CD4-positive, alpha-beta T cell treated with Interleukin-6 at 100 ng/mL for 8 hours (primary cell): ENCODE measurements at regions not wholly inside any gene's neighbourhood (a gene's known extent, or its start where the extent isn't known, plus 50 kb on each side); places are given as distances from the start of the nearest gene placed in this dataset.
"Not testable (repeated sequence)": the region's sequence is repeated elsewhere in the genome, so short reads cannot be mapped to it uniquely, and the experiment has no call there.

Source experiments
- DNase-seq: peaks from one replicate; pipeline ENCODE4 v3.0.0-alpha.2; 2020; ENCODE audit warnings: mixed read lengths, low spot score

DNA sequence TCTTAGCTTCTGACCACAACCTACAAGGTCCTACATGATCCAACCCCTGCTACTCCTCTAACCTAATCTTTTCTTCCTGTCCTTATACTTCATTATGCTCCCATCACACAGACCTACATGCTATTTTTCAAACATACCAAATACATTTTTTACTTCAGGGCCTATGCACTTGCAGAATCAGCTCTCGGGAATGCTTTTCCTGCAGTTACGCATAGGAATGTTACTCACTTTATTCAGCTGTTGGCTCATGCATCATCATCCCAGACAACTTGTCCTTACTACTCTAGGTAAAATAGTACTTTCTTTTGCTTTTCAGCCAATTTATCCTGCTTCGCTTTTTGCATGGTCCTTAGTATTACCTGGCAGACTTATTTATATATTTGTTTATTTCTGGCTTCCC is 105.6 kb downstream of the OXSM start:
- no peak for DNase-seq

DNA sequence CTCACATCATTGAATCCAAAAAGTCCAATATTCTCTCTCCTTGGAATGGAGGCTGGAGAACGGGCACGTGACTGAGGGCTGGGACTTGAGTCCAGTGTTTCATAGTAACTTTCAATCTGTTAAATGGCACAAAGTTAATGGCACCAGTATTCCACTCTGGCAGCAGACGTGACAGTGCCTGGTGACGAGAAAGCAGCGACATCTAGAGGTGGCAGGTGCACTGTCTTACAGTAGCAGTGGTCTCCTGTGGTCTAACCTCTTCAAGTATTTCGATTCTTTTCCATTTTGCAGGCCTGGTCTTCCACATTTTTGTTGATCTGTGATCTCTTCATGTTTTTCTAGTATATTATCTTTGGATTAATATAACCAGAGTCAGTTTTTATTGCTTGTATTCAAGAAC is 107.1 kb downstream of the OXSM start:
- no peak for DNase-seq

DNA sequence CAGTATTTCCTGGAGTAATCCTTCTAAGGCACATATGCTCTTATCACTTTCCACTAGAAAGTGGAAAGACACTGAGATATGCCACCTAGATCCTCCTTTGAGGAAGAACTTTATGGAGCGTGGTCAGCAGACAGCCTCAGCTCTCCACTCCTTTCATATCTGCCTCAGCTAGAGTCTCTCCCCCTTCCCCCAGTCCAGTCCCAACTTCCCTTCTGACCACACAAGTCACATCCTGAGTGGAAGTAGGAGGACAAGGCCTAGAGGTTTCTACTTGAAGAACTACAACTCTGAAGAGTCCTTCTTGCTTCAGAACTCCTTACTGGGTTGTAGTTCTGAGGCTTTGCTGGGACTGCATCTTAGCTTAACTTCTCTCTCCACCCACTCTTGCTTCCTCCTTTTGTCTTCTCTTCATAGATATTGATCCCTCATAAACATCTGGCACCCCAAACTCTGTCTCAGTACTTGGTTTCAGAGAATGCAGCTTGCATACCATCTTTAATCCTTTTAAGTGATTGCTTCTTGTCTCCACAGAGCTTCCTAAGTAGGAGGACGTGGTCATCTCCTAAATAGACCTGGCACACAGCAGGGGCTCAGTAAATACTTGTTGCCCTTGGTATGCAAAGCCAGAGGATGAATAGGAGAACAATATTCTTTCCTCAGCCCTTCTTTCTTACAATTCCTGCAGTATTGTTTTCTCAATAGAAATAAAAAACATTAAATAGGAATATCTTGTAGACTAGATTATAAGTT is 109.6 kb downstream of the OXSM start:
- no peak for DNase-seq

DNA sequence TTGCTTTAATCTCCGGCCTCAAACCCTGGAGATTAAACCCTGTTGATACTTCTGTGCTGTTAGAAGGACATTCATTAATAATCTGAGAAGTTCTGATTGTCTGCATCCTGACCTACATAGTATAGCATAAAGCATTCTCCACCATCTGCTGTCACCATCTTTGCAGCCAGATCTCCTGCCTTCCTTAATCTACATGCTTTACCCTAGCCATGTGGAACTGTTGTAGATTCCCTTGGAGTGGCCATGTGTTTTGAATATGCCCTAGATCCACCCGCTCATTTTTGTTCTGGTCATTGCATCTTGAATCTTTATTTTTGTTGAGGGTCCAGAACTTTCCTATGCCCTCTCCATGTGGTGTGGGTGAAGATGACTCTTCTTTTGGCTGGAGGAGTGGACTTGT is 110.3 kb downstream of the OXSM start:
- no peak for DNase-seq

DNA sequence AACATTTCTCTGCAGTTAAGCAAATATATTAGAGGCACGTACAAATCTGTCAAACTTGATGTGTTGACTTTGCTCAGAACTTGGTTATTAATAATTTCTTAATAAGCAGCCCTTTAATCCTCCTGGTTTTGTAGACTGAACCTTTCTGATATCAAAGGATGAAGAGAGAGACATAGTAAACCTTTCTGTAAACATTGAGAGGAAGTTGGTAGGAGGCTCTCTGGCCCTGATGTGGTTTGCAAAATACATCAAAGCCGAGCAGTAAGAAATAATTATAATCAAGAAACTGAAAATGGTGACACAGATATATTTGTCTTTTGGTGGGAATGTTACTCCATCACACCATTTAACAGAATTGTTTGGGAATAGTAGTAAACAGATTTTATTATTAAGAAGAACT is 111.9 kb downstream of the OXSM start:
- peak; percentile 23 for DNase-seq

DNA sequence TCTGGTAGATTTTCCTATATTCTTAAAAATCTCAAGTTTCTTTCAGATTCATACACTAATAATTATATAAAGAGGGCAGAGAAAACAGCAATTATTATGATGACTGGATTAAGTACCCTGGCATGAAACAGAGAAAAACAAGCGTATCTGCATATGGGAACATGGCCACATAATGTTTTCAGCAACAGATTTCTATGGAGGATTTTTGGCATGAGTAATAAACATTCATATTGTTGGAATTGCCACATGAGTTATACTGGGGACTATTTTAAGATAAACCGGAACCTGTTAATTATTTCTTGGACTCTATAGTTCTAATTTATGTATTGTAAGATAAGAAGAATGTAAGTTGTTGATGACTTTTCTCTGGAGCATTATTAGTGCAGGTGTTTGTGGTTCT is 112.7 kb downstream of the OXSM start:
- no peak for DNase-seq

DNA sequence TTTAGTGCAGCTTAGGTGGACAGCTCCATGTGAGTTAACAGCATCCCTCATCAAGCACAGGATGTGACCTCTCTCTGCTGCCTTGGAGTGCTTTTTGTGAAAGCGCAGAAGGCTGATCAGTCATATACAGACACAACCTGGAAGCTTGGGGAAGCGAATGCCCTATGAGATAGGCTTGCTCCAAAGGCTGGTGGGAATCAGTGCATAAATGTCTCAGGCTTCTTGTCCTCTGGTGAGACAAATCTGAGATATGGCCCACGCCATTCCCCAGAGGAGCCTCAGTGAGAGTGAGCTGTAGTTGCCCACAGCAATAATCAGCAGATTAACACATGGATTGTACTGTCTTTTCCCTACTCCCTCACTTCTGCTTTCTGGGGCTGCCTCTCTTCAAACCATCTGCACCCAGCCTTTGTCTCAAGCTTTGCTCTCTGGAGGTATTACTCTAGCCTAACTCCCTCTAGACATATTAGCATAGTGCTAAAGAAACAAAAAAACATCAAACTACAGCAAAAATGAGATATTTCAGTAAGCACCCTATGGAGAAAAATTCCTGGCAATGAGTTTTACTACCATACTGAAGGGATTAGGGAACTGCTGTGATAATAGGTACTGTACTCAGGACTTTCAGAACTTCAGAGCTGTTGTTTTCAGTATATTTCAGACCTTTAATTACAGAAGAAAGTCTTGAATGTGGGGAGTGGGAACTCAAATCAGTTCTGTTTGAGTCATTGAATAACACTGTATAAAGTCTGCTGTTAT is 113.7 kb downstream of the OXSM start:
- no peak for DNase-seq

DNA sequence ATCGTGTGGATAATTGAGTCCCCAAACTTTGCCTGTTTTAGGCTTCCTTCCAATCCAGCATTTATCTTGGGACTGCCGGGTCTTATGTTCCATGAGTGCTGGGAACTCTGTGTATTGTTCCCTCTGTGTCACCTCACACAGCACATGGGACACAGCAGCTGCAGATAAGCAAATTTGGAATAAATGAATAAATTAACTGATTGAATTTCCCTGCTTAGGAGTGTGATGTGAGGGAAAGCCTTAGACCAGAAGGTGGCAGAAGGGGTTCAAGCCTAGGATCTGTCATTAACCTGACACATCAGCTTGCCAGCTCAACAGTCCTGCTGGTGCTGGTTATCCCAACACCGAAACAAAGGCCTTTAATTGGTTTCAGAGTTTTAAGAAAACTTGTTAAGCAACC is 114.3 kb downstream of the OXSM start:
- no peak for DNase-seq

DNA sequence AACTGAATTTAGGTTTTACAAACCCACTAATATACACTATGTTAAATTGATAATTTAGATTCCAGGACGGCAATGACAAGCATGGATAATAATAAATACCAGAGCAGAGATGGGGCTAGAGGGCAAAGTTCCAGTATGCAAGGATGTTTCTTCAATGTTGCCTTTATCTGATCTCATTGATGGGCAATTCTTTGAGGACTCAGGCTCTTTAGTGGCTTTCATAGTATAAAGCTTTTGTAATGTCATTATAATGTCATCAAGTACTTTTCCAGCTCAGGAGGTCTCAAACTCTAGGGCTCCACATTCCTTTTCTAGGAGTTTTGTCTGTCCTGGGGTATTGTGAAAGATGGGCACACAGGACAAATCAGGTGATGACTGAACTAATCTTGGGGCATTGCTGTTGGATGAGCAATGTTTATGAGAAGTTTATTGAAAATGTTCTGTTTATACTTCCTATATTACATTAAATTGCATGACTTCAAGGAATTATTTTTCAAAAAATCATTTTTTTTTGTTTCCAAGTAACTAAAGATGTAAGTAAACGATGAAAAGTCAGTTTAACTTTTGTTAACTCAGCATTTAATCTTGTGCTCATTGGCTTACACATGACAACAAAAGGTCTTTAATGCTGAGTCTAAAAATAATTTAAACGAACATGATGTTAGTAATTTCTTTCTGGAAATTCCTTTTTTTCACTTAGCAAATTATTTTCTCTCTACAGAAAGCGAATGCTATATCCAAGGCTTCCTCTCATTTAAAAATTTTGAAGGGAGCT is 116.4 kb downstream of the OXSM start:
- no peak for DNase-seq

DNA sequence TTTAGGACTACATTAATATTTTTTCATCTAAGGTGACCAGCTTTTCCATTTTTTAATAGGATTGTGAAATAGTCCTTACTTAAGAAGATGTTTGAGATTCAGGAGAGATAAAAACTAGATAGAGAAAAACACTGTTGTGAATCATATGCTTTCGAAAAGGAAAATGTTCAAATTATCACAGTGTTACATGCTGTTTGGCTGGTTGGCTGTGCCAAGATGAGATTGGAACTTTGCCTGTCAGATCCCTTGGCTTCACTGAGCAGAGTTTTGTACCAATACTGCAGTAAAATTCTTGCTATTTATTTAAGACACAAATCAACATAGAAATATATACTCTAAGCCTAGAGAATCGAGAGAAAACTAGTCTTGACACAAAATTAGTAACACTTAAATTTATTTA is 117.2 kb downstream of the OXSM start:
- DNase-seq, result no peak

DNA sequence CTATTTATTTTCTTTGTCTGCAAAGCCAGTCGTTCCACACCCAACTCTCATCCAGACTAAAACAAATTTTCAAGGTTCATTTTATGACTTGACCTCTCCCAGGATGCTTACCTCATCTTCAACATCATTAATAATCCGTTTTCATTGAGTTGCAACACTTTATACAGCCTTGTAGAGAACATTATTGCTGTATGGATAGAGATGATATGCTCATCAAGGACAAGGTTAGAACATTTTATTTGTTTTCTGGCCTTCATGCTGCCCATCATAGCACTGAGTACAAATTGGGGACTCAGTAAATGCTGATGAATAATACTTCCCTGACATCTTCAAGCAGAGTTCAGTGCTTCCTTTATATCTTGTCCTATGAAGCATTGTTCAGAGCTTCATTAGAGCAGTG is 120.2 kb downstream of the OXSM start:
- DNase-seq, result no peak

DNA sequence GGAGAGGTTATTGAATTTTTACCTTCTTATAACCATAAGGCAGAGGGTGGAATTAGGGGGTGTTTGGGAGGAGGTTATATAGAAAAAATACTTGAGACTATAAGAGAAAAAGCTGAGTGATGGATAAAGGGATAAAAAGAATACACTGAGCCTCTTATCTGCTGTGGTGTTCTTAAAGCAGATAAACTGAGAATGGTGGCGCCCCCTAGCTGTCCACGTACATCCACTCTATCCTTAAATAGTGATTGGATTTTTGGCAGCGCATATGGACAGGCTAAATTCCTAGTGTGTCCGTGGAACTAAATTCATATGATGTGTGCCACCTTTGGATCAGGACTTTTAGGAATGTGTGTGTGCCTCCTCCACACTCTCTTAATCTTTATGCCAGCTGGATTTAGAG is 121.1 kb downstream of the OXSM start:
- peak; percentile 1 for DNase-seq

DNA sequence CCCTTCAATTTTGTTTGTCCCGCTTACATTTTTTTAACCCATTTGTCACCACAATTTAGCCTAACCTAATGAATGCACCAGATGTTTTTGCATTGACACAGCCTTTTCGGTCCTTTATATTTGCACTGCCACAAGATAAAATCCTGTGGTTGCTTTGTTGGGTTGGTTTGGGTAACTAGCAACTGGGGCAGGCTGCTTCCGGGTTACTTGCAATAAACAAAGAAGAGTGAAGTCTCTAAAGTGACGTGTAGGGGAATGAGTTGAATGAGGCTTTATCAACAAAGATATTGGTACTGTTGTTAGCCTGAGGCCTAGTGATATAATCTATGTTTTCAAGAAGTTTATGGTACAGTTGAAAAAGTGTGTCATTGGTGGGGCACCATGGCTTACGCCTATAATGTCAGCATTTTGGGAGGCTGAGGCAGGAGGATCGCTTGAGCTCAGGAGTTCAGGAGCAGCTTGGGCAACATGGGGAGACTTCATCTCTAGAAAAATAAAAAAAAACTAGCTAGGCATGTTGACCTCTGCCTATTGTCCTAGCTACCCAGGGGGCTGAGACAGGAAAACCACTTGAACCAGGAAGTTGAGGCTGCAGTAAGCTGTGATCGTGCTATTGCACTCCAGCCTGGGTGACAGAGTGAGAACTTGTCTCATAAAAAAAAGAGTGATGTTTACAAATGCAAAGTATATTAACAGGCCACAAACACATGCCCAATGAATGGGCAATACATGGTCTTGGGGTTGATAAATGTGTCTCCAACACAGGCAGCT is 121.8 kb downstream of the OXSM start:
- DNase-seq, result peak; percentile 31

DNA sequence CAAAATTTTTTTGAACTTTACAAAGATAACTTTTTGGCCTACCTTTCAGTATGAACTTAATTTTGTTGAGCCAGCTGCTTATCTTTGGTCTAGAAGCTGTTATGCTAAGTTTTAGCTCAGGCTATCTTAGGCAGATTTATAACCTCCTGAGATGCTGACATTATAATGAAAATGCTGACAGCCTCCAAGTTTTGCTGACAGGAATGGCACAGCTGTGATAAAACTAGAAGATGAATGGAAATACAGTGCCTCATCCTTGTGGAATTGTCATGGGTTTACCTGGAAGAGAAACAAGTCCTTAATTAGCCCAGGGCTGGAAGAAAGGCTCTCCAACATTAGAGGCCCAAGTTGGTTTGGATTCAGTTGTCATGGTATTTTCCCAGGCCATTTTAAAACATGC is 123.3 kb downstream of the OXSM start:
- DNase-seq, result no peak

DNA sequence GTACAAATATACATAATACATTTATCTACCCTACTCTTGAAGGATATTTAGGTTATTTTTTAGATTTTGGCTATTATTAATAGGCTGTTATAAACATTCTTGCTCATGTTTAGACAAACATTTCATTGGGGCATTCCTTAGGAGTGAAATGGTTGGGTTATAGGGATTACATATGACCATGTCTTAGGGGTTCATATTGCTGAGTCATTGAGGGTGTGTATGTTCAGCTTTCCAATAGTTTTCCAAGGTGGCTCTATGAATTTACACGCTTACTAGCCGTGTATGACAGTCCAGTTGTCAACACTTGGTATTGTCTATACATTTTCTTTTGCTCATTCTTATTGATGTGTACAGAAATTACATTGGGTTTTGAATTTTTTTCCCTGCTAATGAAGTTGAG is 125.8 kb downstream of the OXSM start:
- DNase-seq, result no peak

DNA sequence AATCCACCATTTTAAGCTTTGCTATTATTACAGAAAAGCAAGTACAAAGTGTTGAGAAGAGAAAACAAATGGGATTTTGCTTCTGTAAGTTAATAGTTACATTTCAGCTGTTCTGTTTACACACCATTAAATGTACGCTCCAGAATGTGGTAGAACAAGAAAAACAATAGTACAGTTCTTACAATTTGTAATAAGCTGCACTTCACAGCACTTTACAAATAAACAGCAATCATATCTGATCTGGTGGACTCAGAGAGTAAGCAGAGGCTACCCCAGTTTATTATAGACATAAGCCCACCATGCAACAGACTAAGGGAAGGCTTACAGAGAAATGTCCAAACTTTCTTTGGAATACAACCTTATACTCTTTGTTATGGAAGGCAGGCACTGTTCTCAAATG is 126.4 kb downstream of the OXSM start:
- no peak for DNase-seq

DNA sequence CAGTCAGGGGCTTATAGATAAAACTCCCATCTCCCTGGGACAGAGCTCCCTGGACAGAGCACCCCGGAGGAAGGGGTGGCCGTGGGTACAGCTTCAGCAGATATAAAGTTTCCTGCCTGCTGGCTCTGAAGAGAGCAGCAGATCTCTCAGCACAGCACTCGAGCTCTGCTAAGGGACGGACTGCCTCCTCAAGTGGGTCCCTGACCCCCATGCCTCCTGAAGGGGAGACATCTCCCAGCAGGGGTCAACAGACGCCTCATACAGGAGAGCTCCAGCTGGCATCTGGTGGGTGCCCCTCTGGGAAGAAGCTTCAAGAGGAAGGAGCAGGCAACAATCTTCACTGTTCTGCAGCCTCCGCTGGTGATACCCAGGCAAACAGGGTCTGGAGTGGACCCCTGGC is 142.1 kb downstream of the OXSM start:
- not testable (repeated sequence) for DNase-seq

DNA sequence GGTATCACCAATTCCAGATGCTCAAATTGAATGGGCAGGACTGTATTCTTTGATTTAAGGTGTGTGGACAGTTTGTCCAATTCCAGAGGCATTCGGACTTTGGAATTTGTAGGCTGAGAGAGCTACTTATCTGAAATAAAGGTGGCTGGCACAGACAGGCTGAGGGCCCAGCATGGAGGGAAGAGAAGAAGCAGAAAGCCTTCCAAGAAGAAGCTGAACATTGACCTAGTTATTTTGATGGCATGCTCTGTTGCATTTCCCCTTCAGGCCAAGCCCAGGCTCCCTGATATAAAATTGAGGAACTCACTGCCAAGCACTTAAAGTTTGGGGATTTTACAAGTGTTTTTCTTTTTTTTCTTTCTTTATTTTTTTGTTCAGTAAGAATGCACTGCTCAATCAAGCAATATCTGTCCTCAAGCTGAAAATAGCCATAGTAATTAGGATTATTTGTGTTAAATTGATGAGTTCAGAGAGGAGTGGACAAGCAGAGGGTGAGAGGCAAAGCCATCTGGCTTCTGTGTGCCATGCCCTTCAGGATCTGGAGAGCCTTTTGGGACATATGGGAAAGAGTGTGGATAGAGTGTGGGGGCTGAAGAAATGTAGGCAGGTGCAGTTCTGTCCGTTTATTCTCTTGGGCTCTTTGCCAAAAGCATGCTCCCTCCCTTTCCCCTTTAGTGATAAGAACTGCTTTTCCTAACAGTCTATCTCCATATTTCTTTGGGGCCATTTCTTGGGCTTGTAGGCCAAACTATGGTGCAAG is 148.9 kb downstream of the OXSM start:
- DNase-seq, result no peak

DNA sequence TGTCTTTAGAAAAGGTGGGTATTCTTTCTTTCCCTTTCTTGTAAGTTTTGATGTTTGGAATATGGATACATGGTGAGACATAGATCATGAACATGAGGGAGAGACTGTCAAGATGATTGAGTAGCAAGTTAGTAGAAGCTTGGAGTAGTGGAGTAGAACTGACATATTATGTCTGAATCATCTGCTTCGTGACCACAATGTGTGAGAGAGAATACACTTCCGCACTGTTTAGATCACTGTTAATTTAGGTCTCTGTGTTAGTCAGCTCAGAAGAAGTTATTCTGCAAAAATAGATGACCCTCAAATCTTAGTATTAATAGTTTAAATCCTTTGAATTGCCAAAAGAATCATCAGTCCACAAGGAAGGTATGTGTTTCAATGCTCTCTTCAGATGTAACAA is 151.0 kb downstream of the OXSM start:
- no peak for DNase-seq

DNA sequence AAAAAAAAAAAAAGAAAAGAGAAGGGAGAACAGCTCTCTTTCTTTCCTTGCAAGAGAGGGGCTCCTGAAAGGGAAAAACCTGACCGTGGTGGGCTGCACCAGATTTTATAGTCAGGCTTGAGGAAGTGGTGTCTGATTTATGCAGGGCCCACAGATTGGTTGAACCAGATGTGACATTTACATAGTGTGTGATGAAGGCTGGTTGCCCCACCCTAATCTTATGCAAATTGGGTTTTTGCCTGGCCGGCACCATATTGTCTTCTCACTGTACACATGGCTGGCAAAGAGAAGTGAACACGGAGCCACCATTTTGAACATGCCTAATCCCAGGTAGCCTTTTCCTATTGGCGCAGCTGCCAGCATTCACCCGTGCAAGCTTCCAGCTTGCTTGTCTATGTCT is 154.4 kb downstream of the OXSM start:
- DNase-seq, result no peak

DNA sequence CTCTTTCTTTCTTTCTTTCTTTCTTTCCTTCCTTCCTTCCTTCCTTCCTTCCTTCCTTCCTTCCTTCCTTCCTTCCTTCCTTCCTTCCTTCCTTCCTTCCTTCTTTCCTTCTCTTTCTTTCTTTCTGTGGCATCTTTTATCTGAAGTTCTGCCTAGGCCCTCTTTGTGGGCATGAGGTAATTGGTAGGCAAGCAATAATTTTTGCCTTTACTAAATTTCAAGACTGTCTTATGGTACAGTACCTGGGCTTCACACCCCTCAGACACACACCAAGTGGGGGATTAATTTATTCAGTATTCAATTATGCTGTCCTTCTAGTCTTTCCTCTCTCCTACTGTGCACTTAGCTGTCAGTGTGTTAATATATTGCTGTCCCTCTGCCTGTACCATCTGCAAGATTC is 155.5 kb downstream of the OXSM start:
- DNase-seq, result no peak

DNA sequence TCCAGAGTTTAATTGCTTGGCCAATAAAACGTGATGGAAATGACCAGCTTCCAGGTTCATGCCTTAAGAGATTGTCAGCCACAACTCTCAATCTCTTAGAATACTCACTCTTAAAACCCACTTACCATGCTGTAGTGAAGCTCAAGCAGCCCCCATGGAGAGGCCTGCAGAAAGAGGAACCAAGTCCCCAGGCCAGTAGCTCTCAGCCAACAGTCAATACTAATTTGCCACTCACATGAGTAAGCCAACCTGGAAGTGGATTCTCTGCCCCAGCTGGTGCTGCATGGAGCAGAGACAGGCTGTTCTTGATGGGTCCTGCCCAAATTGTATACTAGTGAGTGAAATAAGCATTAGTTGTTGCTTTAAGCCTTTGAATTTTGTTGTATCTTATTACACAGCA is 155.9 kb downstream of the OXSM start:
- DNase-seq, result no peak
